Epithelial cell of esophagus (primary cell): ENCODE measurements at regions not wholly inside any gene's neighbourhood (a gene's known extent, or its start where the extent isn't known, plus 50 kb on each side); places are given as distances from the start of the nearest gene placed in this dataset.

Source experiments
- DNase-seq: peaks from one replicate; pipeline ENCODE4 v3.0.0; 2010; ENCODE audit warnings: low read depth
- H3K4me3 ChIP-seq: 2 replicates; pipeline ENCODE4 v1.5.1; 2011; ENCODE audit warnings: mild to moderate bottlenecking, low read length, control low read depth
- TF ChIP-seq, protein P1 (sequence below): IDR thresholded peaks from 2 replicates; pipeline ENCODE4 v1.5.1; 2011; ENCODE audit warnings: low read depth, mild to moderate bottlenecking, low read length, control low read depth, inconsistent platforms; ENCODE audit not compliant: insufficient read depth; ENCODE audit errors: missing control alignments

DNA sequence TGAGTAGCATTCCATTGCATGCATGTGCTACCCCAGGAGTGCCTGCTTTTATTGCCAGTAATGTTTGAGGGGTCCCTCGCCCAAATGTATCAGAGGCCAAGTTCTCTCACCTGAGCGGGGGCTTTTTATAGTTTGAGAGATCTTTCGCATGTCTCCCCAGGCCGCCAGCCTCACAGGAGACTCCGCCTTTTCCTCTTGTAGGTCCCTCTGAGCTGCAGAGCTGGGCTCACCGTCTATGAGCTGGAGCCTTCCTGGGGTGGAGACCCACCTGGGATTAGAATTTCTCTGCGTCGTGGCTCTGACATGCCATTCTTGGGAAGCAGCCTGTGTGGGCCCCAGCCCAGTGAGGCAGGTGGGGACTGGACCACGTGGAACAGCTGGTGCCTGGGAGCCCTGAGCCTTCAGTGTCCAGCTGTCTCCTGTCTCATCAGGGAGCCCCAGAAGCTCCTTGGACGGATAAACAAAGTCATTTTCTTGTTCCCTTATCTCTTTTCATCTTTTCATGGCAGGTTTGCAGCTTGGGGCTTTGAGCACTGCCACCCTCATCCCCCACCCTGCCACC is 261.7 kb upstream of the CRY1 start:
- no peak for DNase-seq
- TF ChIP-seq, protein P1, sequence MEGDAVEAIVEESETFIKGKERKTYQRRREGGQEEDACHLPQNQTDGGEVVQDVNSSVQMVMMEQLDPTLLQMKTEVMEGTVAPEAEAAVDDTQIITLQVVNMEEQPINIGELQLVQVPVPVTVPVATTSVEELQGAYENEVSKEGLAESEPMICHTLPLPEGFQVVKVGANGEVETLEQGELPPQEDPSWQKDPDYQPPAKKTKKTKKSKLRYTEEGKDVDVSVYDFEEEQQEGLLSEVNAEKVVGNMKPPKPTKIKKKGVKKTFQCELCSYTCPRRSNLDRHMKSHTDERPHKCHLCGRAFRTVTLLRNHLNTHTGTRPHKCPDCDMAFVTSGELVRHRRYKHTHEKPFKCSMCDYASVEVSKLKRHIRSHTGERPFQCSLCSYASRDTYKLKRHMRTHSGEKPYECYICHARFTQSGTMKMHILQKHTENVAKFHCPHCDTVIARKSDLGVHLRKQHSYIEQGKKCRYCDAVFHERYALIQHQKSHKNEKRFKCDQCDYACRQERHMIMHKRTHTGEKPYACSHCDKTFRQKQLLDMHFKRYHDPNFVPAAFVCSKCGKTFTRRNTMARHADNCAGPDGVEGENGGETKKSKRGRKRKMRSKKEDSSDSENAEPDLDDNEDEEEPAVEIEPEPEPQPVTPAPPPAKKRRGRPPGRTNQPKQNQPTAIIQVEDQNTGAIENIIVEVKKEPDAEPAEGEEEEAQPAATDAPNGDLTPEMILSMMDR: no peak
- H3K4me3 ChIP-seq: no peak overlapping the region

DNA sequence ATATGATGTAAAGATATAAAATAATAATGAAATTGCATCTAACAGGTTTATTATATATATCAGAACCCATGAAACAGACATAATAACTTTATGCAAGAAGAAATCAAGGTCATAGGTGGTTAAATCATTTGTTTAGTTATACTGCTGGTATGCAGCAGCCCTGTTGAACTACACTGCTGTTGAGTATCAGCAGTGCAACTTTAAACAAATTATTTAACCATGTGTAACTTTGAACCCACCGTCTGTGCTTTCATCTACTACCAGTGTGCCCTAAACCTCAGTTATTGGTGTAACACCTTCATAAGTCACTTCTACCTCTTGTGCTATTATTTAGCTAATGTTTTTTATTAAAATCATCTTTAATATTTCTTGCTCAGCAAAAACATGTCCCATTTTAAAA is 262.3 kb upstream of the CRY1 start:
- DNase-seq: no peak
- H3K4me3 ChIP-seq: no peak overlapping the region
- TF ChIP-seq, protein P1: no peak

DNA sequence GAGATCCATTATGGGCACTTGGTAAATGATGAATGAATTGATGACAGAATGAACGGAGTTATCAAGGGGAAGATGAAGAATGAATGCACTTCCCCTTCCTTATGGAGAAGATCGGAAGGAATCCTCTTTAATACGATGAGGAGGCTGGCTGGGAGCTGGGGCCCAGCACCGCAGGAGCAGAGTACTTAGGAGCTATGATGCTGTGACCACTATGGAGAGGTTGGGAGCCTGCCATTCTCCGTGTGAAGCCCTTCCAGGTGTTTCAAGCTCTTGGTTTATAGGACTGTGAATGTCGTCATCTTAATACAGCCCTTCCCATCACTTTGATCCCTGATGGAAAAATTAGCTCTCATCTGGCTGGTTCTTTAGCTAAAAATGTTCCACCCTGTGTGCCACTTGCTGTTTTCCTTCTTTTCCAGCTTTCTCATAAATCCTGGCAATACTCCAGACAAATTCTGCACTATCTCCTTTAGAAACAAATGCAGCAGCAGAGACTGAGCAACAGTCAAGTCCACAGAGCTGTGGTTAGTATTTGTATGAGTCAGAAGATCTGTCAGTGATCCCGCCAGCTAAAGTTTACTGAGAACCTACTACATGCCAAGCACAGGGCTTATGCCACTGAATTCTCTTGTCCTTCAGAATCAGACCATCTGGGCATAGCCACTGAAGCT is 263.1 kb upstream of the CRY1 start:
- H3K4me3 ChIP-seq: no peak overlapping the region
- TF ChIP-seq, protein P1: no peak
- DNase-seq: peak; percentile 76

DNA sequence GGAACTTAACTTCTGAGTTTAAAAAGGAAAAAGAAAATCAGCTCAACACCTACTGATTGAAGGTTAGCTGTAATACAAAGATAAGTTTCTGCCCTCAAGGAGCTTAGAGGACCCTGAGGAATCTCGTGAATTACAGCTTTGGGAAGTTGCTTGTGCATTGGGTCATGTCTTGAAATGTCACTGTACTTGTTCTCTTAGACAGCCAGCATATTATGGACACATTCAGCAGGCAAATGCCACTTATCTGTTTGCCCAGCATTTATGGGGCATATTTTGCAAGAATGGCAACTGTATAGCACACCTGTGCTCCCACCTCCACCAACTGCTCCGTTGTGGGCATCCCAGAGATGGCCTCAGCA is 263.6 kb upstream of the CRY1 start:
- no peak overlapping the region for H3K4me3 ChIP-seq
- no peak for DNase-seq
- TF ChIP-seq, protein P1: no peak

DNA sequence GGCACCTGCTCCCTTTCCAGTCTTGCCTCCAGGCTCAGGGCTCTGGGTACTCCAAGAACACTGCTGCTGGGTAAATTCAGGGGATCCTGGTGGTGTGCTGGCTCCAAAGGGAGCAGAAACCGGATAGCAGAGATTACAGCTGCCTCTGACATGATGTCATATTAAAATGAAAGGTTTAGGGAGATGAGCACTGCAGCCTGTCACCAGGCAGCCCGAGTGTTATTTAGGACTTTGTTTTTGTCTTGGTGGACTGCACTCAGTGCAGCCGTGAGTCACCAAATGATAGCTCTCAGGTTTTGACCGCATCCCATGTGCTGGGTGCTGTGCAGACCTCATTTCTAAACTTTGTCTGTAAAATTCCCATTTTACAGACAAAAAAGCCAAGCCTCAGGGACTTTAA is 266.0 kb upstream of the CRY1 start:
- DNase-seq: peak; percentile 48
- no peak overlapping the region for H3K4me3 ChIP-seq
- TF ChIP-seq, protein P1: no peak

DNA sequence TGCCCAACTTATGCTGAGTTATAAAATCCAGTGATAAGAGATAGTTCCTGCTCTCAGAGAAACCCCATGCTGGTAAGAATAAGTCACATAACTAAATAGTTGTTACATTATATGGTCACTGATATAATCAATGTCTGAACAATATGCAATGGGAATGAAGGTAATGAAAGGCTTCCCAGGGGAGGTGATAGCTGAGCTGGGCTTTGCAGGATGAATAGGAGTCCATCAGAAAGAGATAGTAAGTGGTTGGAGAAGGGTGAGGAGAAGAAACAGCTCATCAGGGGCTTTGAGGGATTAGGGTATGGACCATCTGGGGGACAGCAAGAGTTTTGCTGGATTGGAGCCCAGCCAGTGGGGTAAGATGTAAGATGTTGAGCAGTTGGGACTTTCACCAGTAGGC is 266.7 kb upstream of the CRY1 start:
- no peak overlapping the region for H3K4me3 ChIP-seq
- TF ChIP-seq, protein P1: no peak
- no peak for DNase-seq

DNA sequence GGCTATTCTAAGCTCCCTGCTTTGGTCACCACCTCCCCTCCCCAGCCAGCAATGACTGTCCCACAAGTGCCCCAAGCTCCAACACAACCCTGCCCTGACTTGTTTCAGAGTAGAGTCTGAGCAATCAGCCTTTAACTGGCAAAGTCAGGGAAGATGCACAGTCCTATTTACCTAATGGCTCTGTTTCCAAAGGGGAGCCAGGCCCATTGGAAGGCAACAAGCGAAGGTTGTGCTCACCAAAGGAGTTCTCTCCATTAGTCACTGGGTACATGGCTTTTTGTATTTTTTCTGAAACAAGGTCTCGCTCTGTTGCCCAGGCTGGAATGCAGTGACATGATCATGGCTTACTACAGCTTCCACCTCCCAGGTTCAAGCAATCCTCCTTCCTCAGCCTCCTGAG is 267.1 kb upstream of the CRY1 start:
- TF ChIP-seq, protein P1: no peak
- peak; percentile 89 for DNase-seq
- H3K4me3 ChIP-seq: no peak overlapping the region
